Esophagus squamous epithelium (tissue), 4 donors: ENCODE measurements at regions not wholly inside any gene's neighbourhood (a gene's known extent, or its start where the extent isn't known, plus 50 kb on each side); places are given as distances from the start of the nearest gene placed in this dataset.

Source experiments
- POLR2A ChIP-seq, 4 donors: fragments of 450-650 bp; IDR thresholded peaks; one replicate each; pipeline ENCODE4 v1.6.1; 2017; ENCODE audit warnings: antibody characterized with exemption in 4 of 4, mild to moderate bottlenecking in 4 of 4, moderate library complexity in 3 of 4
- TF ChIP-seq, protein P1 (sequence below), 6 experiments: fragments of 450-650 bp in 4 of 6; fragments of 200-600 bp in 2 of 6; sonication (generic) in 2 of 6; IDR thresholded peaks; one replicate each; pipeline ENCODE4 v1.5.1; 2016 to 2019; ENCODE audit warnings: antibody characterized with exemption in 6 of 6, mild to moderate bottlenecking in 4 of 6, moderate library complexity in 4 of 6

DNA sequence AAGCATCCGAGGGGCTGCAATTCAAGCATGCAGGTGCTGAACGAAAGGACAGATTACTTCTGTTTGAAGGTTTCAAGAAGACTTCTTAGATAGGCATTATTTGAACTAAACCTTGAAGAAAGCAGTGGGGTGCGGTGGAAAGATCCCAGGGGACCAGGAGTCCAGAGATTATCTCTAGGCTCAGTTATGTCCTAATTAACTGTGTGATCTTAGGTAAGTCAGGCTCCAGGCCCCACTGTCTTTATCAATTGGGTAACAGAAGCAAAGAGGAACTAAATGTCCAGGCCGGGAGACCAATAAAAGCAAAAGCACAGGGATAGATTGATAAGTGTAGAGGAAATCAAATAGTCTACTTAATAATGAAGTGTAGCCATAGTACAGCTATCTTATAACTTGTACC is 72.9 kb upstream of the CDC42BPA start:
- TF ChIP-seq, protein P1, sequence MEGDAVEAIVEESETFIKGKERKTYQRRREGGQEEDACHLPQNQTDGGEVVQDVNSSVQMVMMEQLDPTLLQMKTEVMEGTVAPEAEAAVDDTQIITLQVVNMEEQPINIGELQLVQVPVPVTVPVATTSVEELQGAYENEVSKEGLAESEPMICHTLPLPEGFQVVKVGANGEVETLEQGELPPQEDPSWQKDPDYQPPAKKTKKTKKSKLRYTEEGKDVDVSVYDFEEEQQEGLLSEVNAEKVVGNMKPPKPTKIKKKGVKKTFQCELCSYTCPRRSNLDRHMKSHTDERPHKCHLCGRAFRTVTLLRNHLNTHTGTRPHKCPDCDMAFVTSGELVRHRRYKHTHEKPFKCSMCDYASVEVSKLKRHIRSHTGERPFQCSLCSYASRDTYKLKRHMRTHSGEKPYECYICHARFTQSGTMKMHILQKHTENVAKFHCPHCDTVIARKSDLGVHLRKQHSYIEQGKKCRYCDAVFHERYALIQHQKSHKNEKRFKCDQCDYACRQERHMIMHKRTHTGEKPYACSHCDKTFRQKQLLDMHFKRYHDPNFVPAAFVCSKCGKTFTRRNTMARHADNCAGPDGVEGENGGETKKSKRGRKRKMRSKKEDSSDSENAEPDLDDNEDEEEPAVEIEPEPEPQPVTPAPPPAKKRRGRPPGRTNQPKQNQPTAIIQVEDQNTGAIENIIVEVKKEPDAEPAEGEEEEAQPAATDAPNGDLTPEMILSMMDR (IDR thresholded peaks at IDR 0.05) = no peak
- no peak for TF ChIP-seq POLR2A (IDR thresholded peaks at IDR 0.05)
